Mesenchymal stem cell (in vitro differentiated cells and primary cell): ENCODE measurements at regions not wholly inside any gene's neighbourhood (a gene's known extent, or its start where the extent isn't known, plus 50 kb on each side); places are given as distances from the start of the nearest gene placed in this dataset.

ENCODE experiments used
- DNase-seq: peaks from one replicate; pipeline ENCODE4 v3.0.0-alpha.2; 2013
- H2AFZ ChIP-seq: one replicate; pipeline ENCODE4 v1.6.1; 2013; ENCODE audit warnings: low read depth, mild to moderate bottlenecking, control low read depth, inconsistent platforms, low read length, moderate library complexity
- H2AK5ac ChIP-seq: 2 replicates; pipeline ENCODE4 v1.6.1; 2013; ENCODE audit warnings: low read length, moderate library complexity, mild to moderate bottlenecking, inconsistent platforms; ENCODE audit not compliant: severe bottlenecking
- H2BK120ac ChIP-seq: one replicate; pipeline ENCODE4 v1.6.1; 2013; ENCODE audit warnings: low read depth, mild to moderate bottlenecking, inconsistent platforms, low read length, moderate library complexity
- H2BK12ac ChIP-seq, 2 experiments: one replicate each; pipeline ENCODE4 v1.6.1; 2013; ENCODE audit warnings: inconsistent platforms in 2 of 2, low read length in 2 of 2, mild to moderate bottlenecking in 2 of 2, moderate library complexity in 2 of 2, control low read depth in 1 of 2
- H2BK15ac ChIP-seq: one replicate; pipeline ENCODE4 v1.6.1; 2013; ENCODE audit warnings: mild to moderate bottlenecking, low read depth, inconsistent platforms; ENCODE audit not compliant: poor library complexity, severe bottlenecking
- H2BK5ac ChIP-seq: 2 replicates; pipeline ENCODE4 v1.6.1; 2013; ENCODE audit warnings: low read depth, mild to moderate bottlenecking, low read length, control low read depth, inconsistent platforms; ENCODE audit not compliant: poor library complexity, severe bottlenecking
- H3K14ac ChIP-seq, 2 experiments: one replicate each; pipeline ENCODE4 v1.6.1; 2013; ENCODE audit warnings: inconsistent platforms in 2 of 2, low read length in 2 of 2, control low read depth in 1 of 2, mild to moderate bottlenecking in 1 of 2, moderate library complexity in 1 of 2
- H3K18ac ChIP-seq, 2 experiments: one replicate each; pipeline ENCODE4 v1.6.1; 2013; ENCODE audit warnings: inconsistent platforms in 2 of 2, low read length in 2 of 2, control low read depth in 1 of 2, low read depth in 1 of 2, mild to moderate bottlenecking in 1 of 2
- H3K23ac ChIP-seq, 2 experiments: one replicate each; pipeline ENCODE4 v1.6.1; 2013; ENCODE audit warnings: inconsistent platforms in 2 of 2, low read length in 2 of 2, mild to moderate bottlenecking in 2 of 2, moderate library complexity in 2 of 2, control low read depth in 1 of 2
- H3K27ac ChIP-seq: 2 replicates; pipeline ENCODE4 v1.5.1; 2013; ENCODE audit warnings: mild to moderate bottlenecking, moderate library complexity, low read length, control low read depth, inconsistent platforms; ENCODE audit not compliant: poor library complexity, severe bottlenecking
- H3K27me3 ChIP-seq, 2 experiments: 2 replicates each; pipeline versions ENCODE4 v1.6.1 to v1.7.0; 2013; ENCODE audit warnings: low read length in 2 of 2, mild to moderate bottlenecking in 2 of 2, moderate library complexity in 2 of 2, control low read depth in 1 of 2, inconsistent platforms in 1 of 2; ENCODE audit not compliant: control insufficient read depth in 1 of 2, insufficient read depth in 1 of 2
- H3K36me3 ChIP-seq, 2 experiments: 2 replicates each; pipeline versions ENCODE4 v1.6.1 to v1.7.0; 2013; ENCODE audit warnings: low read length in 2 of 2, control low read depth in 1 of 2, inconsistent platforms in 1 of 2, low read depth in 1 of 2, mild to moderate bottlenecking in 1 of 2; ENCODE audit not compliant: insufficient read depth in 2 of 2, control insufficient read depth in 1 of 2
- H3K4ac ChIP-seq, 2 experiments: one replicate each; pipeline ENCODE4 v1.6.1; 2013; ENCODE audit warnings: inconsistent platforms in 2 of 2, low read length in 2 of 2, mild to moderate bottlenecking in 2 of 2, moderate library complexity in 2 of 2, control low read depth in 1 of 2, low read depth in 1 of 2
- H3K4me1 ChIP-seq: 2 replicates; pipeline ENCODE4 v1.6.1; 2013; ENCODE audit warnings: low read depth, low read length, control low read depth; ENCODE audit not compliant: control insufficient read depth, insufficient read depth
- H3K4me2 ChIP-seq: 2 replicates; pipeline ENCODE4 v1.6.1; 2013; ENCODE audit warnings: low read length, mild to moderate bottlenecking, inconsistent platforms; ENCODE audit not compliant: poor library complexity, severe bottlenecking
- H3K4me3 ChIP-seq, 2 experiments: 2 replicates each; pipeline versions ENCODE4 v1.5.1 to v1.7.0; 2013; ENCODE audit warnings: low read length in 2 of 2, mild to moderate bottlenecking in 2 of 2, control low read depth in 1 of 2, low read depth in 1 of 2; ENCODE audit not compliant: insufficient read depth in 1 of 2
- H3K79me1 ChIP-seq: replicated peaks from 2 replicates; pipeline ENCODE4 v1.6.1; 2013; ENCODE audit warnings: mild to moderate bottlenecking, control low read depth, low read length, inconsistent platforms; ENCODE audit not compliant: poor library complexity, severe bottlenecking
- H3K9ac ChIP-seq: 2 replicates; pipeline ENCODE4 v1.7.0; 2013; ENCODE audit warnings: mild to moderate bottlenecking, low read length, moderate library complexity
- H3K9me3 ChIP-seq: 2 replicates; pipeline ENCODE4 v1.7.0; 2013; ENCODE audit warnings: mild to moderate bottlenecking, low read length; ENCODE audit not compliant: control insufficient read depth
- H4K8ac ChIP-seq: one replicate; pipeline ENCODE4 v1.6.1; 2013; ENCODE audit warnings: inconsistent platforms, mild to moderate bottlenecking, low read length, moderate library complexity
- H4K91ac ChIP-seq: one replicate; pipeline ENCODE4 v1.6.1; 2013; ENCODE audit warnings: mild to moderate bottlenecking, low read length, inconsistent platforms
- WGBS: methylation state at CpG from one replicate; pipeline ENCODE4 v1.1.7; 2013; ENCODE audit warnings: mixed read lengths; 5-methylcytosine and 5-hydroxymethylcytosine counted together

DNA sequence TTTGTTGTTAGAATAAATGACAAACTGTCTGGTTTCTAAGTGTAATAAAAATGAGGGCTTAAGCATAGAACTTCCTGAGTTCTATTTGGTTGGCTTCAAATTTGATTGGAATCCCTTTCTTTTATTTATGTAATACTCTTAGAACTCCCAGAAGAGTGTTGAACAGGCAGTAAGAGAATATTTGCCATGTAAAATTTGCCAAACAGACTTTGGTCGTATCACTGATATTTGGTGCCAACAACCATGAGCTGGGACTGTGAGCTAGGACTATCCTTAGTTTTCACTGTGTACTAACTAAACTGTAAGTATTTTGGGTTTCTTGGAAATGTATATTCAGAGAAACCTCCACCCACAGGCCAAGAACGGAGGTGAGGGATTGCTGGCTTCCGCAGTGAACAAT, 971.2 kb upstream of the SOX9 start:
- H3K9me3 ChIP-seq = no peaks in the 10 kb centered on the region
- H2BK120ac ChIP-seq = no peak overlapping the region
- no peak overlapping the region for H3K4me2 ChIP-seq
- H2BK15ac ChIP-seq = no peak overlapping the region
- H3K4ac ChIP-seq = no peak overlapping the region
- no peak overlapping the region for H2AK5ac ChIP-seq
- no peak overlapping the region for H3K23ac ChIP-seq
- no peak overlapping the region for H3K9ac ChIP-seq
- WGBS = 95% methylated on average over 3 of the region's 3 CpGs
- H3K27me3 ChIP-seq = no peaks in the 10 kb centered on the region
- no peak overlapping the region for H4K91ac ChIP-seq
- no peak overlapping the region for H3K4me3 ChIP-seq
- no peak for DNase-seq
- H3K79me1 ChIP-seq = no peaks in the 10 kb centered on the region
- H2BK5ac ChIP-seq = no peak overlapping the region
- no peaks in the 10 kb centered on the region for H3K4me1 ChIP-seq
- H3K36me3 ChIP-seq = no peaks in the 10 kb centered on the region
- no peak overlapping the region for H4K8ac ChIP-seq
- H3K18ac ChIP-seq = no peak overlapping the region
- H2AFZ ChIP-seq = no peak overlapping the region
- H2BK12ac ChIP-seq = no peak overlapping the region
- no peak overlapping the region for H3K27ac ChIP-seq
- no peak overlapping the region for H3K14ac ChIP-seq

DNA sequence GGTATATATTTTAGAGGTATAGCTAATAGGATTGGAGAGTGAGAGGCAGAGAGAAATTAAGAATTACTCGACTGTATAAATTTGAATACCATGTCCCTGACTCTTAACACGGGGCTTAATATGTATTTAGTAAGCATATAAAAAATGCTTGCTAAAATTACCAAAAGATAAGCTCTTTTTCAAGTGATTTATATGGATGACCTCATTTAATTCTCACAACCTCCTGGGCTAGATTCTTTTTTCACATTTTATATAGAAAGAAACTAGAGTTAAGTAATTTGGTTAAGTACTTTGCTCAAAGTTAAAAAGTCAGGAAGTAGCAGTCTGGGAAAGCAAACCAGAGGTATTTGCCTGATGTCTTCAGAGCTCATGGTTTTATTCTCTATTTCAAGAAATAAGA, 963.5 kb upstream of the SOX9 start:
- no peak overlapping the region for H4K8ac ChIP-seq
- no peaks in the 10 kb centered on the region for H3K36me3 ChIP-seq
- H2AFZ ChIP-seq = no peak overlapping the region
- no peaks in the 10 kb centered on the region for H3K79me1 ChIP-seq
- H3K23ac ChIP-seq = no peak overlapping the region
- no peaks in the 10 kb centered on the region for H3K9me3 ChIP-seq
- H2BK12ac ChIP-seq = no peak overlapping the region
- H3K4ac ChIP-seq = no peak overlapping the region
- H2BK120ac ChIP-seq = no peak overlapping the region
- H3K9ac ChIP-seq = no peak overlapping the region
- H2BK5ac ChIP-seq = no peak overlapping the region
- no peak overlapping the region for H2AK5ac ChIP-seq
- H2BK15ac ChIP-seq = no peak overlapping the region
- H3K4me3 ChIP-seq = no peak overlapping the region
- no peak overlapping the region for H4K91ac ChIP-seq
- H3K4me1 ChIP-seq = no peaks in the 10 kb centered on the region
- H3K27me3 ChIP-seq = no peaks in the 10 kb centered on the region
- H3K27ac ChIP-seq = no peak overlapping the region
- no peak for DNase-seq
- no peak overlapping the region for H3K18ac ChIP-seq
- WGBS = no CpG with 5 or more reads among the region's 2 CpGs
- H3K4me2 ChIP-seq = no peak overlapping the region
- H3K14ac ChIP-seq = no peak overlapping the region

DNA sequence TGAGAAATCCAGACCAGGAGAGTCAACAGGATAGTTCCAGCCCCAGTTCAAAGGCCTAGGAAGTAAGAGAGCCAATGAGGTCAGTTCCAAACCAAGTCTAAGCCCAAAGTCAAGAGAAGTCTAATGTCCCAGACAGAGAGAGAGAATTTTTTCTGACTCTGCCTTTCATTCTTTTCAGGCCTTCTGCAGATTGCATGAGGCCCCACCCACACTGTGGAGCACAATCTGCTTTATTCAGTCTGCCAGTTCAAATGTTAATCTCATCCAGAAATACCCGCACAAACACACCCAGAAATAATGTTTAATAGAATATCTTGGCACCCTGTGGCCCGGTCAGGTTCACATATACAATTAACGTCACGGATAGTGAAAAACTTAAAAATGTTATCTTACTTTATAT, 962.4 kb upstream of the SOX9 start:
- no peak overlapping the region for H3K23ac ChIP-seq
- no peak overlapping the region for H2BK120ac ChIP-seq
- H4K91ac ChIP-seq = no peak overlapping the region
- H3K9ac ChIP-seq = no peak overlapping the region
- H3K9me3 ChIP-seq = no peaks in the 10 kb centered on the region
- no peaks in the 10 kb centered on the region for H3K36me3 ChIP-seq
- no peaks in the 10 kb centered on the region for H3K27me3 ChIP-seq
- H2BK5ac ChIP-seq = no peak overlapping the region
- no peak overlapping the region for H3K4me3 ChIP-seq
- no peak overlapping the region for H2AK5ac ChIP-seq
- 92% methylated on average over 1 of the region's 4 CpGs for WGBS
- H3K4me2 ChIP-seq = no peak overlapping the region
- no peak overlapping the region for H3K4ac ChIP-seq
- no peak overlapping the region for H2BK15ac ChIP-seq
- H3K14ac ChIP-seq = no peak overlapping the region
- no peak overlapping the region for H2AFZ ChIP-seq
- no peaks in the 10 kb centered on the region for H3K4me1 ChIP-seq
- no peak overlapping the region for H4K8ac ChIP-seq
- no peak overlapping the region for H3K18ac ChIP-seq
- no peak for DNase-seq
- H2BK12ac ChIP-seq = no peak overlapping the region
- H3K27ac ChIP-seq = no peak overlapping the region
- H3K79me1 ChIP-seq = no peaks in the 10 kb centered on the region

DNA sequence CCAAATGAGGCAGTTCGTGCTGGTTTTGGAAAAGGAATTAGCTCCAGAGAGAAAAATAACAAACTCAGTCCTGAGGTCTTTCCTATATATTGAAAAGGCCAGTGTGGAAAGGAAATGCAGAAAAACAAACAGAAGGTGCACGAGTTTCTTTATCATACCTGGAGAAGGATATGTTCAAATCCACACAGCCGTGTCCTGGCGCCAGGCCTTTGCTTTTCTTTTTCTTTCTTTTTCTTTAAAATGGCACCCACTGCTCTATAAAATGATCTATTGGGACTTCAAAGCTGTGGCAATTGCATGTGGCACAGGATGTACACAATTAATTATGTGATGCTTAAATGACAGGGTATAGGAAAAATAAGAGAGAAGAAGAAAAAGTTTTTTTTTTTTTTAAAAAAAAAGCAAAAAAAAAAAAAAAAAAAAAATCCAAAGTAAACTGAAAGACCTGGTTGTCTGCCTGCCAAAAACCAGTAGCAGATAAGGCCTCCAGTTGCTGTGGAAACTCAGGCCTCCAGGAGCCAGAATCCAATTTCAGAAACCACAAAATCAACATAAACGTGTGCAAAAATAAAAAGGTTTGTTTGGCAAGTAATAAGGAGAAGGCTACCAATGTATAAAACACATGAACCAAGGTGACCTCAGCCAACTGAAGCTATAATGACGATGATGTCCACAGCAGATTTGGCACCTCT, 957.6 kb upstream of the SOX9 start:
- Histone ChIP-seq H3K9me3 (no peaks in the 10 kb centered on the region), H3K4me3 (no peak overlapping the region), H3K4me2 (no peak overlapping the region), H2BK5ac (no peak overlapping the region), H4K8ac (no peak overlapping the region), H3K4me1 (no peaks in the 10 kb centered on the region), H2BK15ac (no peak overlapping the region), H3K27me3 (no peaks in the 10 kb centered on the region), H2AK5ac (no peak overlapping the region), H2BK12ac (no peak overlapping the region), H3K23ac (no peak overlapping the region), H3K79me1 (no peaks in the 10 kb centered on the region), H3K36me3 (no peaks in the 10 kb centered on the region), H4K91ac (no peak overlapping the region), H3K4ac (no peak overlapping the region), H3K27ac (no peak overlapping the region), H2AFZ (no peak overlapping the region), H3K14ac (no peak overlapping the region), H3K18ac (no peak overlapping the region), H2BK120ac (no peak overlapping the region), H3K9ac (no peak overlapping the region)
- no peak for DNase-seq
- 91% methylated on average over 5 of the region's 6 CpGs for WGBS
